AG04449 (cell line): ENCODE measurements at regions not wholly inside any gene's neighbourhood (a gene's known extent, or its start where the extent isn't known, plus 50 kb on each side); places are given as distances from the start of the nearest gene placed in this dataset.
"Not testable (repeated sequence)": the region's sequence is repeated elsewhere in the genome, so short reads cannot be mapped to it uniquely, and the experiment has no call there.

Source experiments
- CTCF ChIA-PET: fragments of 350-600 bp; formaldehyde crosslinking; extraction: SDS; loops from one replicate; lab custom pipeline; 2021; ENCODE audit warnings: antibody characterized with exemption; lab: Yijun Ruan, JAX
- POLR2A ChIA-PET: fragments of 400-600, 350-600 bp; formaldehyde crosslinking; extraction: SDS; loops from one replicate; lab custom pipeline; 2020; ENCODE audit warnings: antibody characterized with exemption, inconsistent platforms; lab: Yijun Ruan, JAX
- DNase-seq: peaks from one replicate; pipeline ENCODE4 v3.0.0-alpha.2; 2010; ENCODE audit warnings: low read depth, low spot score
- H3K4me3 ChIP-seq: 2 replicates; pipeline ENCODE4 v1.5.1; 2011; ENCODE audit warnings: low read depth, mild to moderate bottlenecking, control low read depth, low read length
- TF ChIP-seq, protein P1 (sequence below): IDR thresholded peaks from one replicate; pipeline ENCODE4 v1.5.1; 2011; ENCODE audit warnings: mild to moderate bottlenecking, moderate library complexity, low read length, control low read depth, inconsistent platforms; ENCODE audit not compliant: insufficient read depth; ENCODE audit errors: missing control alignments

DNA sequence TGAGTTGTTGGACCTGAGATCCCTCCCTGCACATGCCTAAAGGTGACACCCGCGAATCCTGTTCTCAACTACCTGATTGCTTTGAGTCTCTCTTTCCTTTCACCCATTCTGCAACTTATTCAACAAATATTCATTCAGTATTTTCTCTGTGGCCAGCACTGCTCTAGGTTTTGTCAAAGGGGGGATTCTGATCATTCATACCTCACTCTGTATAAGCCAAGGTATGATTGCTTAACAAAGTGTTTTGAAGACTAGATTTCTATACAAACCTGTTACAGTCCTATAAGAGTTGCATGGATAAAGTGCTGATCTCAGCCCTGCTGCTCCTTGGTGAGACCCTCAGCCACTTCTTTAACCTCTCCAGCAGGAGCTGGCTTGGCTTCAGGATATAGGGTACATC is 409.7 kb downstream of the KCNRG start:
- no peak for DNase-seq
- TF ChIP-seq, protein P1, sequence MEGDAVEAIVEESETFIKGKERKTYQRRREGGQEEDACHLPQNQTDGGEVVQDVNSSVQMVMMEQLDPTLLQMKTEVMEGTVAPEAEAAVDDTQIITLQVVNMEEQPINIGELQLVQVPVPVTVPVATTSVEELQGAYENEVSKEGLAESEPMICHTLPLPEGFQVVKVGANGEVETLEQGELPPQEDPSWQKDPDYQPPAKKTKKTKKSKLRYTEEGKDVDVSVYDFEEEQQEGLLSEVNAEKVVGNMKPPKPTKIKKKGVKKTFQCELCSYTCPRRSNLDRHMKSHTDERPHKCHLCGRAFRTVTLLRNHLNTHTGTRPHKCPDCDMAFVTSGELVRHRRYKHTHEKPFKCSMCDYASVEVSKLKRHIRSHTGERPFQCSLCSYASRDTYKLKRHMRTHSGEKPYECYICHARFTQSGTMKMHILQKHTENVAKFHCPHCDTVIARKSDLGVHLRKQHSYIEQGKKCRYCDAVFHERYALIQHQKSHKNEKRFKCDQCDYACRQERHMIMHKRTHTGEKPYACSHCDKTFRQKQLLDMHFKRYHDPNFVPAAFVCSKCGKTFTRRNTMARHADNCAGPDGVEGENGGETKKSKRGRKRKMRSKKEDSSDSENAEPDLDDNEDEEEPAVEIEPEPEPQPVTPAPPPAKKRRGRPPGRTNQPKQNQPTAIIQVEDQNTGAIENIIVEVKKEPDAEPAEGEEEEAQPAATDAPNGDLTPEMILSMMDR, result no peak
- H3K4me3 ChIP-seq, result no peak overlapping the region
- POLR2A ChIA-PET, result no interaction called here
- CTCF ChIA-PET, result no interaction called here

DNA sequence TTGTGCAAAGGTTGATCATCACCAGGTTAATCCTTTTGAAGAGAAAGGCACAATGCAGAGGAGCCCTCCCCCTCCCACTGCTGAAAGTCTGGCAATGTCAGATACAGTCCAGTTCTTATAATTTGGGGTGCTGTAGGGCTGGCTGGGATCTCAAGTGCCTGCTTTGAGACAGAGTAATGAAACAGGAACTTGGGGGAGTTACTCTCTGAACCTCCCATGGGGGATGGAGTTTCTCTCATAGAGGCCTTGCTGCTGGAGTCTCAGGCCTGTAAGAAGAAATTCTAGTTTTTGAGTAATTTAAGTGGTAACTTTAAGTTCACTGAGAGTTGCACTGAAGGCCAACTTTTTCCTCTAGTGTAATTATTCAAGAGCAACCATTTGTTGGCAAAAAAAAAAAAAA is 410.5 kb downstream of the KCNRG start:
- TF ChIP-seq, protein P1, result no peak
- no peak for DNase-seq
- ChIA-PET POLR2A (no interaction called here), CTCF (no interaction called here)
- no peak overlapping the region for H3K4me3 ChIP-seq

DNA sequence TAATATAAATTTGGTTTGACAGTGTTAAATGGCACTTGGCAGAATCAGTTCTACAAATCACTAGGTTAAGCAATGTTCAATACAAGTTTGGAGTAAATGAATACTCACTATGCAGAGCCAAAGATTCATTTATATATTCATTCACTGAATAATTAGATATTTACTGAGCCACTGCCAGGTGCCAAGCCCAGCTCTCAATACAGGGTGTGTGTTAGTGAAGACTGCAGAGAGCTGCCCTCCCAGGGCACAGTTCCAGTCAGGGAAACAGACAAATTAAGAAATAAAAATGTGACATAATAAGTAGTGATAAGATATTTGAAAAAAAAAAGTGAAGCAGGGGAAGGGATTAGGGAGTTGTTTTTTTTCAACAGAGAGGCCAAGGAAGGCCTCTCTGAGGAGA is 411.7 kb downstream of the KCNRG start:
- TF ChIP-seq, protein P1, result no peak
- ChIA-PET CTCF (no interaction called here), POLR2A (no interaction called here)
- no peak overlapping the region for H3K4me3 ChIP-seq
- DNase-seq, result no peak

DNA sequence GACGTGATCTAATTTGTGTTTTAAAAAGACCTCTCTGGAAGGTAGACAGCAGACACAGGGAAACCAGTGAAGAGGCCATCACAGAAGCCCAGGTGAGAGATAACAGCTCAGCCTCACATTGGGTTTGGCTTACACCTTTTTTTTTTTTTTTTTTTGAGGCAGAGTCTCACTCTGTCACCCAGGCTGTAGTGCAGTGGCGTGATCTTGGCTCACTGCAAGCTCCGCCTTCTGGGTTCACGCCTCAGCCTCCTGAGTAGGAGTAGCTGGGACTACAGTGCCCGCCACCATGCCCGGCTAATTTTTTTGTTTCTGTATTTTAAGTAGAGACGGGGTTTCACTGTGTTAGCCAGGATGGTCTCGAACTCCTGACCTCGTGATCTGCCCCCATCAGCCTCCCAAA is 412.3 kb downstream of the KCNRG start:
- POLR2A ChIA-PET, DNase-seq, H3K4me3 ChIP-seq, CTCF ChIA-PET: not testable (repeated sequence)

DNA sequence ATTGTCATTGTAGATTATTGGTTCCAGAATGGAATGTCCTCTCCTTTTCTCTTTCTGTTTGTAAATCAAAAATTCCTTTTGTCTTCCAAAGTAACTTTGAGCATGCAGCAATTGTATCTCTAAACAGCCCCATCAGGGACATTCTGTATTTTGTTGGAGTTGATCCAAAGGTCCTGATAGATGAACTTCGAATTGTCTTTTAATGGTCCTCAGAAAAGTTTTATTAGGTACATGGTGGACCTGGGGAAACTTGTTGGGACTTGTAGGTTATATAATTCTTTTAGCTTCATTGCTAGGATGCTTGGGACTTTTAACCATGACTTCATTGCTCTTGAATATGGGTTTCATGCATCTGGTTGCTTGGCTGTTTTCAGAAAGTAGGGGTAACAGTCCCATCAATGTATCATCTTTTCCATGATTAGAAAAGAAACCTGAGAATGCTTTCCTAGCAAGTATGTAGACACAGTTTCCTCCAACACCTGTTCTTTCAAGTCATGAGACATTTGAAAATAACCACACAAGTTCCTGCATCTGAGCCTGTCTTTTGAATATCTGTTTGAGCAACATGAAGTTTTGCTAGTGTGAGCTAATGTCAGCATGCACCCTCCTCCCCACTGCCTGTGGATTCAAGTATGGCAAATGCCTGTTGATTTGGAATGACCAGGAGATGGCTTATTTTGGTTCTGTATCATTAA is 413.1 kb downstream of the KCNRG start:
- ChIA-PET CTCF (no interaction called here), POLR2A (no interaction called here)
- H3K4me3 ChIP-seq, result no peak overlapping the region
- DNase-seq, result no peak
- TF ChIP-seq, protein P1, result no peak

DNA sequence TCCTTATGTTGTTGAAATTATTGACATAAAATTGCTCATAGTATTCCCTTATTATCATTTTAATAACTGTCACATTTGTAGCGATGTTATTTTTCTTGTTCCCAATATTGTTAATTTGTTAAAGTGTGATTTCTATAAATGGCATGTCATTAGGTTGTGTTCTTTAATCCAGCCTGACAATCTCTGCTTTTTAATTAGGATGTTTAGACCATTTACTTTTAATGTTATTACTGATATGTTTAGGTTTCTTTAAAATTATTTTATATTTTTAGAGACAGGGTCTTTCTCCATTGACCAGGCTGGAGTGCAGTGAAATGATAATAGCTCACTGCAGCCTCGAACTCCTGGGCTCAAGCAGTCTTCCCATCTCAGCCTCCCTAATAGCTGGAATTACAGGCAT is 408.5 kb downstream of the DLEU7 start:
- no peak for DNase-seq
- TF ChIP-seq, protein P1, result no peak
- CTCF ChIA-PET, result no interaction called here
- POLR2A ChIA-PET, result no interaction called here
- no peak overlapping the region for H3K4me3 ChIP-seq

DNA sequence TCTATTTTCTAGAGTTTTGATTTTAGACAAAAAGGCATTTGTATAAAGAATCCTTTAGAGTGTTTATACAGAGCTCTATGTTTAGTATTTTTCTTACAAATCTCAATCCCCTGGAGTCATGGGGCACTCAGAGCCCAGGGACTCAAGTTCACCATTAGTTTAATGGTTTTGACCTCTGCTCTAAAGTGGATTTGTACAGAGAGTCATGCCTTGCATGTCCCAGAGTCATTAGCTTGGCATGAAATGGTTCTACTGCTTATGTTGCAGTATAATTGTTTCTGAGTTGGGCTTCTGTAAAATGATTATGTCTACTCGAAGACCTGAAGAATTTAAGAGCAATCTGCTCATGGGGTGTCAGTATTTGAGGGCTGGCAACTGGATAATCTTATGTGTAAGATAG is 406.2 kb downstream of the DLEU7 start:
- TF ChIP-seq, protein P1, result no peak
- peak; percentile 80 for DNase-seq
- POLR2A ChIA-PET, result no interaction called here
- CTCF ChIA-PET, result interaction anchor here (0.6 to 1.5 kb wide), 4 partner anchors 11 to 105 kb away, joined by 3 to 7 read pairs (median 3); no protein-coding TSS in a partner anchor
- H3K4me3 ChIP-seq, result no peak overlapping the region
